HCT116 (cell line): ENCODE measurements at regions not wholly inside any gene's neighbourhood (a gene's known extent, or its start where the extent isn't known, plus 50 kb on each side); places are given as distances from the start of the nearest gene placed in this dataset.

Experiments
- ATAC-seq: fragments of 200-7000 bp; cut with Tn5 transposase; 2 replicates; pipeline ENCODE4 v1.9.1; 2020; ENCODE audit warnings: mild to moderate bottlenecking, moderate library complexity
- BruUV-seq: library from RNA; stranded (reverse); fragments of 400-500 nt; replicated peaks from 2 replicates; lab custom pipeline; 2021; lab: Mats Ljungman, UMichigan
- CTCF ChIA-PET: fragments of 300-600 bp; sonication (Branson Sonifier 250); formaldehyde crosslinking; loops from one replicate; lab custom pipeline; 2021; ENCODE audit warnings: antibody characterized with exemption; lab: Charles Lee
- POLR2A ChIA-PET: fragments of 300-600, 350-600 bp; sonication (Branson Sonifier 250); formaldehyde crosslinking; loops from one replicate; lab custom pipeline; 2021; ENCODE audit warnings: antibody characterized with exemption; lab: Charles Lee
- RAD21 ChIA-PET, 2 experiments: fragments of 300-600 bp; sonication (Branson Sonifier 250); formaldehyde crosslinking; loops; one replicate each; lab custom pipeline; 2023; ENCODE audit warnings: low total read pairs in 2 of 2; ENCODE audit not compliant: uncharacterized antibody in 2 of 2, unreplicated experiment in 2 of 2, low non-redundant PET in 1 of 2; lab: Charles Lee
- DNase-seq: peaks from one replicate; pipeline ENCODE4 v3.0.0-alpha.2; 2010; ENCODE audit warnings: low read depth, low spot score
- H2AFZ ChIP-seq: fragments of 200-600 bp; shearing (Covaris generic), sonication (generic); 2 replicates; pipeline ENCODE4 v1.6.1; 2017; ENCODE audit warnings: low read depth, mixed run types, mixed read lengths, antibody characterized with exemption, low read length; ENCODE audit not compliant: poor library complexity, severe bottlenecking
- H3K27ac ChIP-seq: 2 replicates; pipeline ENCODE4 v1.5.1; 2012; ENCODE audit warnings: low read depth, low read length
- H3K27me3 ChIP-seq: fragments of 200-600 bp; sonication (generic); 2 replicates; pipeline ENCODE4 v1.6.1; 2016; ENCODE audit warnings: mixed run types, low read length, mixed read lengths; ENCODE audit not compliant: insufficient read depth
- H3K36me3 ChIP-seq, 2 experiments: fragments of 200-500 bp in 1 of 2; fragments of 200-600 bp in 1 of 2; sonication (Bioruptor generic) in 1 of 2; sonication (generic) in 1 of 2; 2 replicates each; pipeline versions ENCODE4 v1.5.1 to v1.6.1; 2014 to 2016; ENCODE audit warnings: low read length in 2 of 2, inconsistent platforms in 1 of 2, mixed read lengths in 1 of 2, mixed run types in 1 of 2; ENCODE audit not compliant: insufficient read depth in 2 of 2, control insufficient read depth in 1 of 2
- H3K4me1 ChIP-seq, 2 experiments: fragments of 200-600 bp in 1 of 2; sonication (generic) in 1 of 2; 2 replicates each; pipeline versions ENCODE4 v1.5.1 to v1.6.1; 2012 to 2017; ENCODE audit warnings: low read length in 2 of 2, inconsistent platforms in 1 of 2, mild to moderate bottlenecking in 1 of 2, mixed read lengths in 1 of 2, mixed run types in 1 of 2, moderate library complexity in 1 of 2; ENCODE audit not compliant: insufficient read depth in 2 of 2, control insufficient read depth in 1 of 2
- H3K4me2 ChIP-seq: fragments of 200-600 bp; sonication (generic); 2 replicates; pipeline ENCODE4 v1.6.1; 2017; ENCODE audit warnings: mixed run types, low read length, mixed read lengths
- H3K4me3 ChIP-seq, 2 experiments: fragments of 200-600 bp in 1 of 2; sonication (generic) in 1 of 2; replicated peaks in 1 of 2; 2 replicates each; pipeline ENCODE4 v1.5.1; 2011 to 2016; ENCODE audit warnings: low read length in 2 of 2, control low read depth in 1 of 2, low read depth in 1 of 2, mild to moderate bottlenecking in 1 of 2, mixed read lengths in 1 of 2, mixed run types in 1 of 2
- H3K79me2 ChIP-seq: fragments of 200-600 bp; sonication (generic); 2 replicates; pipeline ENCODE4 v1.6.1; 2017; ENCODE audit warnings: mild to moderate bottlenecking, mixed run types, low read length, moderate library complexity, mixed read lengths; ENCODE audit not compliant: insufficient read depth
- H3K9ac ChIP-seq: fragments of 200-600 bp; sonication (generic); 2 replicates; pipeline ENCODE4 v1.6.1; 2016; ENCODE audit warnings: low read length, mixed read lengths
- H3K9me2 ChIP-seq: fragments of 200-600 bp; sonication (generic), shearing (Covaris generic); 2 replicates; pipeline ENCODE4 v1.6.1; 2017; ENCODE audit warnings: mixed run types, mild to moderate bottlenecking, moderate library complexity; ENCODE audit not compliant: insufficient read depth
- H3K9me3 ChIP-seq, 2 experiments: fragments of 200-500 bp in 1 of 2; fragments of 200-600 bp in 1 of 2; sonication (Bioruptor generic) in 1 of 2; sonication (generic) in 1 of 2; 2 replicates each; pipeline ENCODE4 v1.6.1; 2014 to 2017; ENCODE audit warnings: low read length in 2 of 2, mixed read lengths in 2 of 2, inconsistent platforms in 1 of 2, low read depth in 1 of 2, mild to moderate bottlenecking in 1 of 2, mixed run types in 1 of 2, moderate library complexity in 1 of 2; ENCODE audit not compliant: control insufficient read depth in 1 of 2, insufficient read depth in 1 of 2
- H4K20me1 ChIP-seq: fragments of 200-600 bp; sonication (generic), shearing (Covaris generic); 2 replicates; pipeline ENCODE4 v1.6.1; 2017; ENCODE audit warnings: mixed run types, mild to moderate bottlenecking, moderate library complexity; ENCODE audit not compliant: insufficient read depth
- EGR1 ChIP-seq: IDR thresholded peaks from 2 replicates; pipeline ENCODE4 v1.6.1; 2012; ENCODE audit warnings: low read depth
- JUND ChIP-seq: IDR thresholded peaks from 2 replicates; pipeline ENCODE4 v1.6.1; 2012
- POLR2A ChIP-seq: IDR thresholded peaks from 2 replicates; pipeline ENCODE4 v1.7.0; 2011; ENCODE audit warnings: borderline replicate concordance; ENCODE audit not compliant: insufficient read depth, insufficient read length; ENCODE audit errors: extremely low read depth
- TCF7L2 ChIP-seq: IDR thresholded peaks from 2 replicates; pipeline ENCODE4 v1.7.0; 2011; ENCODE audit warnings: borderline replicate concordance, inconsistent platforms; ENCODE audit not compliant: insufficient read depth, insufficient read length; ENCODE audit errors: extremely low read depth
- intact Hi-C: fragments of 100-400 bp; cut with micrococcal nuclease; formaldehyde crosslinking; loops from 2 replicates; pipeline ENCODE4 v1.10.0; 2022
- TF ChIP-seq, protein P1 (sequence below): IDR thresholded peaks from 2 replicates; pipeline ENCODE4 v1.6.1; 2011; ENCODE audit warnings: mild to moderate bottlenecking, low read length, moderate library complexity; ENCODE audit not compliant: insufficient replicate concordance; ENCODE audit errors: extremely low read depth
- TF ChIP-seq, protein P2 (sequence below), 3 experiments: fragments of 200-600 bp in 1 of 3; sonication (generic) in 1 of 3; IDR thresholded peaks in 2 of 3; conservative IDR thresholded peaks in 1 of 3; 2 replicates each; pipeline ENCODE4 v1.5.1; 2012 to 2017; ENCODE audit warnings: low read depth in 2 of 3, low read length in 2 of 3, antibody characterized with exemption in 1 of 3, borderline replicate concordance in 1 of 3, control low read depth in 1 of 3, mild to moderate bottlenecking in 1 of 3, mixed read lengths in 1 of 3, mixed run types in 1 of 3, moderate library complexity in 1 of 3; ENCODE audit not compliant: insufficient read depth in 1 of 3

DNA sequence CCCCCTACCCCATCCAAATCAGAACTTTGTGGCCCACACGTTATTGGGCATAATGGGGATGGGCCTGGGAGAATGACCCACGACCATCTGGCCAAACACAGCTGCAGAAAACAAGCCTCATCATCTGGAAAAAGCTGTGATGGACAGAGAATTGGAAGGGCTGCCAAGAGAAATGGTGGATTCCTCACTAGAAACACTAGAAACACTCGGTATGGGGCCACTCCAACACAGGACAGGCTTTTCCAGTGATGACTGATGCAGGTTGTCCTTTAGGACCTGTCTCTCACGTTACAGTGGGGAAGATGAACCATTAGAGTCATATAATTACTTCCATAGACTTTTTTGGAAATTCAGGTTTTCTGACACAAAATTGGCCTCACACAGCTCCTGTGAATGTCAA, 172.4 kb upstream of the TARS1 start:
- intact Hi-C loops = no loop called here
- Histone ChIP-seq H3K9me3 (no peaks in the 10 kb centered on the region), H3K9me2 (no peaks in the 10 kb centered on the region), H3K79me2 (no peaks in the 10 kb centered on the region), H2AFZ (no peak overlapping the region), H3K27ac (no peak overlapping the region), H3K27me3 (no peaks in the 10 kb centered on the region), H4K20me1 (no peaks in the 10 kb centered on the region), H3K9ac (no peak overlapping the region), H3K4me1 (peaks cover 0 to 12% of the 10 kb centered on the region in 2 experiments; a peak in 2 of 4 replicates), H3K4me3 (no peak overlapping the region), H3K36me3 (no peaks in the 10 kb centered on the region), H3K4me2 (no peak overlapping the region)
- CTCF ChIA-PET = no interaction called here
- no peak for DNase-seq
- ATAC-seq = no peak
- POLR2A ChIA-PET = no interaction called here
- RAD21 ChIA-PET = no interaction called here
- BruUV-seq = no TSS peak
- TF ChIP-seq TCF7L2 = no peak
- TF ChIP-seq POLR2A = no peak
- no peak for TF ChIP-seq EGR1
- TF ChIP-seq, protein P1, sequence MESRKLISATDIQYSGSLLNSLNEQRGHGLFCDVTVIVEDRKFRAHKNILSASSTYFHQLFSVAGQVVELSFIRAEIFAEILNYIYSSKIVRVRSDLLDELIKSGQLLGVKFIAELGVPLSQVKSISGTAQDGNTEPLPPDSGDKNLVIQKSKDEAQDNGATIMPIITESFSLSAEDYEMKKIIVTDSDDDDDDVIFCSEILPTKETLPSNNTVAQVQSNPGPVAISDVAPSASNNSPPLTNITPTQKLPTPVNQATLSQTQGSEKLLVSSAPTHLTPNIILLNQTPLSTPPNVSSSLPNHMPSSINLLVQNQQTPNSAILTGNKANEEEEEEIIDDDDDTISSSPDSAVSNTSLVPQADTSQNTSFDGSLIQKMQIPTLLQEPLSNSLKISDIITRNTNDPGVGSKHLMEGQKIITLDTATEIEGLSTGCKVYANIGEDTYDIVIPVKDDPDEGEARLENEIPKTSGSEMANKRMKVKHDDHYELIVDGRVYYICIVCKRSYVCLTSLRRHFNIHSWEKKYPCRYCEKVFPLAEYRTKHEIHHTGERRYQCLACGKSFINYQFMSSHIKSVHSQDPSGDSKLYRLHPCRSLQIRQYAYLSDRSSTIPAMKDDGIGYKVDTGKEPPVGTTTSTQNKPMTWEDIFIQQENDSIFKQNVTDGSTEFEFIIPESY = no peak
- TF ChIP-seq, protein P2, sequence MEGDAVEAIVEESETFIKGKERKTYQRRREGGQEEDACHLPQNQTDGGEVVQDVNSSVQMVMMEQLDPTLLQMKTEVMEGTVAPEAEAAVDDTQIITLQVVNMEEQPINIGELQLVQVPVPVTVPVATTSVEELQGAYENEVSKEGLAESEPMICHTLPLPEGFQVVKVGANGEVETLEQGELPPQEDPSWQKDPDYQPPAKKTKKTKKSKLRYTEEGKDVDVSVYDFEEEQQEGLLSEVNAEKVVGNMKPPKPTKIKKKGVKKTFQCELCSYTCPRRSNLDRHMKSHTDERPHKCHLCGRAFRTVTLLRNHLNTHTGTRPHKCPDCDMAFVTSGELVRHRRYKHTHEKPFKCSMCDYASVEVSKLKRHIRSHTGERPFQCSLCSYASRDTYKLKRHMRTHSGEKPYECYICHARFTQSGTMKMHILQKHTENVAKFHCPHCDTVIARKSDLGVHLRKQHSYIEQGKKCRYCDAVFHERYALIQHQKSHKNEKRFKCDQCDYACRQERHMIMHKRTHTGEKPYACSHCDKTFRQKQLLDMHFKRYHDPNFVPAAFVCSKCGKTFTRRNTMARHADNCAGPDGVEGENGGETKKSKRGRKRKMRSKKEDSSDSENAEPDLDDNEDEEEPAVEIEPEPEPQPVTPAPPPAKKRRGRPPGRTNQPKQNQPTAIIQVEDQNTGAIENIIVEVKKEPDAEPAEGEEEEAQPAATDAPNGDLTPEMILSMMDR (IDR thresholded peaks at IDR 0.05 in 2 of 3, conservative IDR thresholded peaks at IDR 0.05 in 1 of 3; ENCODE audit: borderline replicate concordance in 1 of 3, insufficient read depth in 1 of 3, low read depth in 2 of 3, low read length in 2 of 3) = no peak
- TF ChIP-seq JUND = no peak
